Activated T-helper 17 cell treated with anti-CD3 and anti-CD28 coated beads, Interleukin-2, amount 50 U/mL, for 72 hours (primary cell): ENCODE measurements at regions not wholly inside any gene's neighbourhood (a gene's known extent, or its start where the extent isn't known, plus 50 kb on each side); places are given as distances from the start of the nearest gene placed in this dataset.
A peak's percentile ranks its signal among the peaks of the same experiment; 100 is the strongest.

Experiments used
- ATAC-seq: fragments of 150-1000 bp; cut with Tn5 transposase; replicated peaks from 2 replicates; pipeline ENCODE4 v1.10.0; 2021; ENCODE audit warnings: mild to moderate bottlenecking, moderate library complexity
- H3K27ac Mint-ChIP-seq: one replicate; pipeline ENCODE4 v1.8.0; 2022; ENCODE audit warnings: mixed read lengths
- H3K27me3 Mint-ChIP-seq: one replicate; pipeline ENCODE4 v1.8.0; 2022; ENCODE audit warnings: mixed read lengths
- H3K36me3 Mint-ChIP-seq: one replicate; pipeline ENCODE4 v1.8.0; 2022; ENCODE audit warnings: low read depth, mild to moderate bottlenecking, mixed read lengths
- H3K4me1 Mint-ChIP-seq: one replicate; pipeline ENCODE4 v1.8.0; 2022; ENCODE audit warnings: mixed read lengths
- H3K4me3 Mint-ChIP-seq: one replicate; pipeline ENCODE4 v1.8.0; 2022; ENCODE audit warnings: mild to moderate bottlenecking, mixed read lengths
- H3K9me3 Mint-ChIP-seq: one replicate; pipeline ENCODE4 v1.8.0; 2022; ENCODE audit warnings: mixed read lengths

DNA sequence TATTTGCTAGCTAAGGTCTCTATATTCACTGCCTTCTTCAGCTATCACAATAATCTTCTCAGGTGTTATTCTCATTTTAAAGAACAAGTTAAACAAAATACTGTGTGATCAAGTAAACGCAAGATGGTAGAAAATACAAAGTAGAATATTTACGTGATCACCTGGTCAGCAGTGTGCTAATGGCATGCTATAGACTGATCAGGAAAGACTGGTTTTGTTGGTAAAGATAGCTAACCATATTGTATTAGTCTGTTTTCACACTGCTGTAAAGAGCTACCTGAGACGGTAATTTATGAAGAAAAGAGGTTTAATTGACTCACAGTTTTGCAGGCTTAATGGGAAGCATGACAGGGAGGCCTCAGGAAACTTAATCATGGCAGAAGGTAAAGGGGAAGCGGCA is 50.4 kb downstream of the ZBTB38 start:
- Mint-ChIP-seq H3K27me3 (no peaks in the 10 kb centered on the region), H3K36me3 (peaks cover 78% of the 10 kb centered on the region), H3K4me1 (peaks cover 54% of the 10 kb centered on the region), H3K27ac (peak overlapping the region; percentile 21), H3K9me3 (no peaks in the 10 kb centered on the region), H3K4me3 (no peak overlapping the region)
- ATAC-seq, result no peak

DNA sequence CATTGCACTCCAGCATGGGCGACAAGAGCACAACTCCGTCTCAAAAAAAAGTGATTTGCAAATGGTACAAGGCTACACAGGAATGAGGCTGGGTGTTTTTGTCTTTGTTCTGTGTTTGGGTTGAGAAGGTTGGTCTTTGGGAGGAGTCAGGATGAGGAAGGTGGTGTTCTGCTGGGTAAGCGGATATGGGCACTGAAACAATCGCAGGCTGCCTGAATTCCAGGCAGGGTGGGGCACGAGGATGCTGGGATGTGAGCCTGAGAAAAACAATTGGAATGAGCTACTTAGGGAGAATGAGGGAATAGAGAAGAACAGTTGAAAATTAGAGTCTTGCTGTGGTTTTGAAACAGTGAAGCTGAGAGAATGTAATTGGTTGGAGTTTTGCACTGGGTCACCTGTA is 51.6 kb downstream of the ZBTB38 start:
- Mint-ChIP-seq H3K4me3 (no peak overlapping the region), H3K4me1 (peaks cover 43% of the 10 kb centered on the region), H3K36me3 (peaks cover 73% of the 10 kb centered on the region), H3K27ac (peak overlapping the region; percentile 61), H3K27me3 (no peaks in the 10 kb centered on the region), H3K9me3 (no peaks in the 10 kb centered on the region)
- no peak for ATAC-seq

DNA sequence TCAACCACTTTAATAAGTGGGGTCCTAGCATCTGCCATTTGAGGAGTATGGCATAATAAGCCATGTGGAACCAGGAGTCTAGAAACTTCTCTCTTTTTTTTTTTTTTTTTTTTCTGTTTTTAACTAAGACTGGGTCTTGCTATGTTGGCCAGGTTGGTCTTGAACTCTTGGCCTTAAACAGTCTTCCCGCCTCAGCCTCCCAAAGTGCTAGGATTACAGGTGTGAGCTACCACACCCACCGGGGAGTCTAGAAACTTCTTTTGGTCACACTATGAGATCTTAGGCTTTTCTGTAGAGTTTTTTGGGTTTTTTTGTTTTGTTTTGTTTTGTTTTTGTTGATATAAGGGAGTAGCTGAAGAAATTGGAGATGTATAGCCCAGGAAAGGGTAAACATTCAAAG is 52.9 kb downstream of the ZBTB38 start:
- no peak for ATAC-seq
- peak overlapping the region; percentile 59 for H3K27ac Mint-ChIP-seq
- no peaks in the 10 kb centered on the region for H3K9me3 Mint-ChIP-seq
- no peaks in the 10 kb centered on the region for H3K27me3 Mint-ChIP-seq
- peaks cover 52% of the 10 kb centered on the region for H3K4me1 Mint-ChIP-seq
- H3K4me3 Mint-ChIP-seq, result no peak overlapping the region
- H3K36me3 Mint-ChIP-seq, result peaks cover 81% of the 10 kb centered on the region

DNA sequence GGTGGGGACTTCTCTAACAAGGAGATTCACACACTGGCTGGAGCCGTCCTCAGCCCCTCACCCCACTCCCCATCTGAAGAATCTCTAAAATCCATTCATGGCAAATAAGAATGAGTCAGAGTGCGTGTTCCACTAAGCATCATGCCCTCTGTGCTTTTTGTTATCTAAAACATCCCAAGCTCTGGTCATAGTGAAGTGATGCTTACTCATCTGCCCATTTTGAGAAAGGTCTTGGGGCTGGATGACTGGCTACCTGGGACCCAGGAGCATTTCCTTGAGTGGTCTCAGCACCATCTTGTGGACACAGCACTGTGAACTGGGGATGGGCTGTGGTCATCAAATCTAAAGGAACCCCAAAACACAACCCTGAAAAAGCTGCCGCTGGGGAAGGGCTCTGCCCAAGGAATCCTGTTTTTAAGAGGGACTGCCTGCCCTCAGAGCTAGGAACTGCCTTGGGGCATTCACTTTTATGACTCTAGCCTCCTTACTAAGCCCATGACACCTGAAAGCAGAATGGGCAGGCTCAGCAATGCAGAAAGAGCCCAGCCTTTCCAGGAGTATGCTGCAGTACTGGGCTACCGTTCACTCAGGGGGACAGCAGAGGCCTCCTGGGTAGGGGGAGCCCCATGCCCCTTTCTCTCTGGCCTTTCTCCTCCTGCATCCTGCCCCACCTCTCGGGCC is 53.5 kb downstream of the ZBTB38 start:
- Mint-ChIP-seq H3K4me3 (no peak overlapping the region), H3K27ac (peak overlapping the region; percentile 59), H3K4me1 (peaks cover 52% of the 10 kb centered on the region), H3K9me3 (no peaks in the 10 kb centered on the region), H3K36me3 (peaks cover 81% of the 10 kb centered on the region), H3K27me3 (no peaks in the 10 kb centered on the region)
- ATAC-seq, result peak; percentile 52

DNA sequence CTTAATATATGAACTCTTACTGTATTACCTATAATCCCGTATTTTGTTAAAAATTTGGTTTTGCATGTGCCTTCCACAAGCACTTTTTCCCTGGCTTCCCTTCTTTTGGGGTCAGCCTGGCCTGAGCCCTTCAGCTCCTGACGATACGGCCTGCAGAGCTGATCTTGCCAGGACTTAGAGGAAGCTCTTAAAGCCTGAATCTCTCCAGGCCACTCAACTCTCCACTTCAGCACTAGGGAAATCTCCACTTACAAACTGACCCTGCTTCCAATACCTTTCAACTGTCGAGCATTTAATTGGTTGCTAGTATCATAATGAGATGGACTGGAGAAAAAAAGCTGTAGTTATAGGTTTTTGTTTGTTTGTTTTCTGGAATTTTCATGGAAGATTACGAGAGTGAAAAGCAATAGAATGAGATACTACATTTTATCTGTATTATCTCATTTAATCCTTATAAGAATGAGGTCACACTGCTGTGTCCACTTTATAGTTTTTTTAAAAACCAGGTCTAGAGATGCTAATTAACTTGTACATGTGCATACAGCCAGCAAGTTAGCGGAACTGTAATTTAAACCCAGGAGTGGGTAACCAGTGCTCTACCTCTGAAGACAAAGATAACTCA is 54.8 kb downstream of the ZBTB38 start:
- no peak for ATAC-seq
- Mint-ChIP-seq H3K4me3 (no peak overlapping the region), H3K4me1 (peaks cover 50% of the 10 kb centered on the region), H3K36me3 (peaks cover 77% of the 10 kb centered on the region), H3K27ac (peak overlapping the region; percentile 68), H3K27me3 (no peaks in the 10 kb centered on the region), H3K9me3 (no peaks in the 10 kb centered on the region)

DNA sequence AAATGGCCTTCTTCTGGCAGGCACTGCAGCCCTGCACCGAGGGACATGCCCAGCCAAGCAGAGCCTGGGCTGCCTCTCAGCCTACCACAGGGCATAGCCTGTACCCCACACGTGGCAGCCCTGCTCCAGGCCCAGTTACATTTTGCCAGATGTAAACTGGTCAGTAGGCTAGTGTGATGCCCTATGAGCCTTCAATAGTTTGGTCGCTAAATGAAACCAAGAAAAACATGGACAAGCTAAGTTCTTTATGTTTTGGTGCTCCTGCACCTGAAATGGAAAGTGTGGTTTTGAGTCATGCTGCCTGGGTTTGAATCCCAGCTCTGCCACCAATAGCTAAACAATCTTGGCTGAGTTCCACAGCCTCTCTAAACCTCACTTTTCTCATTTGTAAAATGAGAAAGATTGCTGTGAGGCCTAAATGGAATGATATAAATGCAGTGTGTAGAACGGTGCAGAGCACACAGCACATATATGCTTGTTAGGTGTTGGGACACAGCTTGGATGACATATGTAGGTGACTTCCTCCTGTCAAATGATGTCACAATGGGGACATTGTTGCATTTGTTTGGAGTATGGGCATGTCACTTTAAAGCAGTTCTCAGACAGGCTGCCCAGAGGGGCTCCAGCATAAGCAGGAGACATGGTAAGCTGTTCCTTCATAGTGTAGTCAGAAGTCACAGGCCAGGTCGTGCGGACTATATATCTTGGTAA is 57.4 kb downstream of the ZBTB38 start:
- Mint-ChIP-seq H3K27me3 (no peaks in the 10 kb centered on the region), H3K4me3 (no peak overlapping the region), H3K4me1 (peaks cover 45% of the 10 kb centered on the region), H3K27ac (peak overlapping the region; percentile 59), H3K36me3 (peaks cover 67% of the 10 kb centered on the region), H3K9me3 (no peaks in the 10 kb centered on the region)
- ATAC-seq, result peak; percentile 71

DNA sequence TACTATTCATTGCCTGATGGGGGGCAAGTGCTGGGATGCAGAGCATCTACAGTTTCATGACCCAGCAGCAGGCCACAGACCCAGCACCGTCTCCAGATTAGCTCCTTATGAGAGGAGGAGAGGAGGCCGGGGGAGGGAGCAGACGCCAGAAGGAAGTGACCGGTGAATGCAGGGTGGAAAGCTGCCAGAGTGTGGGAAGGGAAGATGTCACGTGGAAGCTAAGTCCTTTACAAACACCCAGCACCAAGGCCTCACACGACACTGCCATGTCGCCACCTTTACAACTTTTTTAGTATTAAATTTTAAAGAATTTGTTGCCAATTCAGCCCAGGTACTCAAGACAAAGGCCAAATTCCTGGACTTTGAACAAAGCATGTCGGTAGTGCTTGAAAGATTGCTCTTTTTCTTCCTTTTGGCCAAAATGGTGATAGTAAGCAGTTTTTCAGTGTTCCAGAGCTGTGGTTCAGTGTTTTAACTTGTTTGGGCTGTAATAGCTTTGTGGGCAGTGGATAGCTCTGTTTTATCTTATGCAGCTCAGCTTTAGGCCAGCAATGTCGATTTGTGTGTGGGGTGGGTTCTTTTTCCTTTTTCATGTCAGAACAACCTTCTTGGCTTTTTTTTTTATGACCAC is 58.2 kb downstream of the ZBTB38 start:
- Mint-ChIP-seq H3K27me3 (no peaks in the 10 kb centered on the region), H3K36me3 (peaks cover 60% of the 10 kb centered on the region), H3K4me1 (peaks cover 38% of the 10 kb centered on the region), H3K27ac (peak overlapping the region; percentile 59), H3K4me3 (no peak overlapping the region), H3K9me3 (no peaks in the 10 kb centered on the region)
- ATAC-seq, result no peak

DNA sequence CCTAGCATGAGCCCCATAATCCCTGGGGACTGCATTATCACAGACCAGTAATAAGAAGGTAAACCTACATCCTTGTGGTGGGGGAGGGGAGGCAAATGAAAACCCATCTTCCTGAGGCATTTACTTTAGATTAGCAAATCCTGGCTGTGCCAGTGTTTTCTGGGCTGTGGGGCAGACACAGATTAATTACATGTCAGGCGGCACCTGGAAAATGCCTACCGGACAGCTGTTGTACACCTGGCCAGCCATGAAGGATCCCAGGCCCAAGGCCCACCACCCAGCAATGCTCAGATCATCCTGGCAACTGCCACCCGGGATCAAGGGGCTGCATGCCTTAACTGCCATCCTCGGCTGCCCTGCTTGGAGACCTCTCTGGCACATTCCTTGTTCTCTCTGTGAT is 59.1 kb upstream of the RASA2 start:
- Mint-ChIP-seq H3K36me3 (peaks cover 71% of the 10 kb centered on the region), H3K4me1 (peaks cover 49% of the 10 kb centered on the region), H3K27me3 (no peaks in the 10 kb centered on the region), H3K27ac (peak overlapping the region; percentile 66), H3K4me3 (no peak overlapping the region), H3K9me3 (no peaks in the 10 kb centered on the region)
- ATAC-seq, result no peak

DNA sequence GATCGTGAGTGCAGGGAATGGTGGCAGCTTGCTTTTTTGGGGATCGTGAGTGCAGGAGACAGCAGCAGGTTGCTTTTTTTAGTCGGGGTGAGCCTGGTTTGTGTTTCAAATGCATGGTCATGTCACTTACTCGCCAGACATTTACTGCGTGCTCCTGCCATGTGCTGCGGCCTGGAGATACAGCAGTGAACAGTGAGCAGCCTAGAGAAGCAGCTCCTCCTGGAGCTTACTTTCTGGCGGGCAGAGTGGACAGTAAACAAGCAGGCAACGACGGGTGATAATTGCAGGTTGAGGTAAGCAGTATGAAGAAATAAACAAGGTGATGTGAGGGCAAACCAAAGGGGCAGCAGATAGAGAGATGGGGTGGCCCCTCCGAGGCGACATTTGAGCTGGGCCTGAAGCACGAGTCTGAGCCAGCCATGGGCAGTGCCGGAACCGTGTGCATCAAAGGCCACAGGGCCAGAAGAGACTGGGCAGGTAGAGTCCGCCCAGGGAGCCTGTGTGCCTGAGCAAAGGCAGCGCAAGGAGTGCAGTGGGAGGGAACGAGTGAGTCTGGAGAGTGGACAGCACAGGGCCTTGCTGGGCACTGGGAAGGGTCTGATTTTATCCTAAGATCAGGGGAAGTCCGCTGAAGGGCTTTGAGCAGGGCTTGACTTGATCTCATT is 57.3 kb upstream of the RASA2 start:
- Mint-ChIP-seq H3K9me3 (no peaks in the 10 kb centered on the region), H3K27ac (peak overlapping the region; percentile 75), H3K27me3 (no peaks in the 10 kb centered on the region), H3K36me3 (peaks cover 65% of the 10 kb centered on the region), H3K4me3 (no peak overlapping the region), H3K4me1 (peaks cover 48% of the 10 kb centered on the region)
- ATAC-seq, result no peak

DNA sequence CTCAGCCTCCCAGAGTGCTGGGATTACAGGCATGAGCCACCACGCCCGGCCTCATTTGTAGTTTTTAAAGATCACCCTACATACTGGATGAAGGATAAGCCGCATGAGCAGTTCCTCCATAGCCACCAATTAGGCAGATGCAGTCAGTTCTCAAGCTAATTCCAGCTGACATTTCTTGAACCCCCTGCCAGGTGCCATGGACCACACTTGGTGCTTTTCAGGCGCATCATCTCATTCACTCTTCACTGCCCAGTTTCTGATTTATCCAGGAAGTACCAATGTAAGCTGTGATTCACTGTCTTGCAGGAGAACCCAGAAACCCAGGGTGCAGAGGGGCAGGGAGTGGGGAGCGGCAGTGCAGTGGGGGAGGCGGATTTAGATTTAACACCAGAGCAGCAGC is 56.5 kb upstream of the RASA2 start:
- H3K36me3 Mint-ChIP-seq, result peaks cover 59% of the 10 kb centered on the region
- H3K27me3 Mint-ChIP-seq, result no peaks in the 10 kb centered on the region
- peaks cover 43% of the 10 kb centered on the region for H3K4me1 Mint-ChIP-seq
- no peak for ATAC-seq
- H3K4me3 Mint-ChIP-seq, result no peak overlapping the region
- H3K9me3 Mint-ChIP-seq, result no peaks in the 10 kb centered on the region
- no peak overlapping the region for H3K27ac Mint-ChIP-seq

DNA sequence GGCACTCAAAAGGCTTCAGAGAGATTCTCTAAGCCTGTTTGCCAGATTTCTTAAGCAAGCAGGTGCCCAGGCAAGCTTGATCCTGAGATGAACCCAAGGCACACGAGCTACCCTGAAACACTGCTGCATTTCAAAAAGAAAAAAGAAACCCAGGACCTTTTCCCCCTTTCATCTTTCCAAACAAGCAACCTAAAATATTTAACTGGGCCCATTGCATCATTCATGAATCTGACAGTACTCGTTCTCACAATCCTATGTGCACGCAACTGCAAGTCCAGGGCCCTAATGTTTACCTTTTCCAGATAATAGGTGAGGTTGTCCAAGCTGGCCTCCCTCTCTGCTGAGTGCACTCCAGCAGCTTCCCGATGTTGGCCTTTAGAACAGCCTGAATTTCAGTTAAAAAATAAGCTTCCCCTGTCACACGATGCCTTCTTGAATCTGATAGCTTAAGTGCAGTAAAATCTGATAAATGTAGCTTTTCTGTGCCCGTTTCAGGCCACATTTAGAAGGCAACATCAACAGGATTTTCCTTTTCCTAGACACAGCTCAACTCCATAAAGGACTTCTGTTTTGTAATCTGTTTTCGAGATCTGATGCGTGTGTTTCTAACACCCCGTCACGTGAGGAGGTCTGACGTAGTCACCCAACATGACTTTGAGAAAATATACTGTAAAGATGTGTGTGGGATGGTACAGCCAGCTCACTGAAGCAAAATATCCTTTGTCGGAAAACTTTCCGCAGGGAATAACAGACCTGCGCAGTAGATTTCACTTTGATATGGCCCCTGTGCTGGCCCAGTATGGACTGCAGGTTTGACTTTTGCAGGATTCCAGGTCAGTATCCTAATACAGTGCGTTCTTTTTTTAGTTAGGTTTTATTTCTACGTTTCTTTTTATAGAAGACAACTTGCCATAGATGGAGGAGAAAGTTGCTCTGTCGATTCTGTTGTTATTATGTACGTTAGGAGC is 55.1 kb upstream of the RASA2 start:
- peaks cover 35% of the 10 kb centered on the region for H3K4me1 Mint-ChIP-seq
- H3K27me3 Mint-ChIP-seq, result no peaks in the 10 kb centered on the region
- no peak overlapping the region for H3K4me3 Mint-ChIP-seq
- no peaks in the 10 kb centered on the region for H3K9me3 Mint-ChIP-seq
- peaks cover 45% of the 10 kb centered on the region for H3K36me3 Mint-ChIP-seq
- H3K27ac Mint-ChIP-seq, result no peak overlapping the region
- no peak for ATAC-seq

DNA sequence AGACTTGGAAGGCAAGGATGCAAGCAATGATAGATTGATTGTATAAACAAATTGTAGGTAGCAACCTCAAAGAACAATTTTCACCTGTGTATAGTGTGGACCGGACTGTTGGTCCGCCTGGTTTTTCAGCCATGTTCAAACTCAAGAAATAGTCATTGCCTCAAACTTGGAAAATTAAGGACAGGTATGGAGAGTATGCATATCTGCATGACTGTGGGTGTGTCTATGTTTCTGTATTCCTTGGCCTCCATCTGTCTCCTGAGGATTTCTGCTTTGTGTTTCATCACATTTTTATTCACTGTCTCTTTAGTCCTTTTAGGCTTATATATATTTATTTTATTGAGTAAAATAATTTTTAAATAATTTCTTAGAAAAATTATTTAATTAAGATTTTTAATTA is 53.9 kb upstream of the RASA2 start:
- ATAC-seq, result no peak
- peaks cover 33% of the 10 kb centered on the region for H3K4me1 Mint-ChIP-seq
- H3K4me3 Mint-ChIP-seq, result no peak overlapping the region
- H3K27ac Mint-ChIP-seq, result no peak overlapping the region
- H3K36me3 Mint-ChIP-seq, result peaks cover 45% of the 10 kb centered on the region
- H3K9me3 Mint-ChIP-seq, result no peaks in the 10 kb centered on the region
- H3K27me3 Mint-ChIP-seq, result no peaks in the 10 kb centered on the region

DNA sequence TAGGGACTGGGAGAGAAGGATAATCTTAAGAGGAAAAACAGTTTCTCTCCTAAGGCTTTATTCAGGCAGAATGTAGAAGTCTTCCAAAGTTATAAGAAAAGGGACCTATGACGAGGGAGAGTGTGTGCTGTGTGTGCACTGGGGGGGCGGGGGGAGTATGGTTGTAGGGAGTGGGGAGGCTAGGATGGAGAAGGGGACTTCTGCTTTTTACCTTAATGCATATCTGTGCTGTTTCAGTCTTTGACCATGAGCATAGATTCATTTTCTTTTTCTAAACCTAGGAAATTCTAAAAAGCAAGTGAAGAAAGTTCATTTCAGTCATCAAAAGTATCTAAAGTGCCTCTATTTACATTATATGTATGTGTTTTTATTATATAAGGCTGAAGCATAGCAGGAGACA is 52.6 kb upstream of the RASA2 start:
- peaks cover 46% of the 10 kb centered on the region for H3K36me3 Mint-ChIP-seq
- H3K4me3 Mint-ChIP-seq, result no peak overlapping the region
- peaks cover 31% of the 10 kb centered on the region for H3K4me1 Mint-ChIP-seq
- ATAC-seq, result no peak
- H3K27ac Mint-ChIP-seq, result peak overlapping the region; percentile 23
- H3K27me3 Mint-ChIP-seq, result no peaks in the 10 kb centered on the region
- H3K9me3 Mint-ChIP-seq, result no peaks in the 10 kb centered on the region
